H54 (cell line): ENCODE measurements at regions not wholly inside any gene's neighbourhood (a gene's known extent, or its start where the extent isn't known, plus 50 kb on each side); places are given as distances from the start of the nearest gene placed in this dataset.
A peak's percentile ranks its signal among the peaks of the same experiment; 100 is the strongest.

Source experiments
- DNase-seq: peaks from one replicate; pipeline ENCODE4 v3.0.0; 2011; ENCODE audit warnings: low spot score, mixed read lengths; ENCODE audit not compliant: insufficient read length
- FAIRE-seq: peaks from 3 replicates; lab custom pipeline; 2011; peaks lifted over from hg19 to GRCh38; lab: Jason Lieb, UNC
- POLR2A ChIP-seq: IDR thresholded peaks from 2 replicates; pipeline ENCODE4 v1.6.1; 2011; ENCODE audit warnings: low read depth, mild to moderate bottlenecking, low read length

- TF ChIP-seq POLR2A = no peak
- DNase-seq = no peak
- FAIRE-seq = no peak
Observed at GRCh38 chr13:106736941-106737340, 169.0 kb upstream of the ARGLU1 start.

- DNase-seq (no peak), FAIRE-seq (no peak)
- no peak for TF ChIP-seq POLR2A
Observed at GRCh38 chr13:106734198-106734597, 166.3 kb upstream of the ARGLU1 start.

GRCh38 chr13:106723036-106723435 lies 155.1 kb upstream of the ARGLU1 start:
- DNase-seq (no peak), FAIRE-seq (no peak)
- TF ChIP-seq POLR2A = no peak

GRCh38 chr13:106722620-106723019 lies 154.7 kb upstream of the ARGLU1 start:
- no peak for TF ChIP-seq POLR2A
- peak; percentile 15 for FAIRE-seq

GRCh38 chr13:106721599-106721998 lies 153.7 kb upstream of the ARGLU1 start:
- no peak for TF ChIP-seq POLR2A
- no peak for DNase-seq
- FAIRE-seq = no peak

More at GRCh38 chr13:106722620-106723019, 154.7 kb upstream of the ARGLU1 start:
- no peak for DNase-seq

- FAIRE-seq (no peak), DNase-seq (no peak)
- no peak for TF ChIP-seq POLR2A
Observed at GRCh38 chr13:106714271-106714982, 146.5 kb upstream of the ARGLU1 start.

GRCh38 chr13:106712381-106712780 lies 144.4 kb upstream of the ARGLU1 start:
- TF ChIP-seq POLR2A = no peak
- FAIRE-seq = no peak

GRCh38 chr13:106710266-106710665 lies 142.3 kb upstream of the ARGLU1 start:
- TF ChIP-seq POLR2A = no peak
- no peak for FAIRE-seq
- no peak for DNase-seq

More at GRCh38 chr13:106712381-106712780, 144.4 kb upstream of the ARGLU1 start:
- DNase-seq = no peak

GRCh38 chr13:106709522-106709921 lies 141.6 kb upstream of the ARGLU1 start:
- no peak for TF ChIP-seq POLR2A
- no peak for FAIRE-seq
- DNase-seq = no peak

- no peak for TF ChIP-seq POLR2A
- FAIRE-seq (no peak), DNase-seq (no peak)
Observed at GRCh38 chr13:106702505-106702904, 134.6 kb upstream of the ARGLU1 start.

GRCh38 chr13:106701771-106702341 lies 133.9 kb upstream of the ARGLU1 start:
- no peak for FAIRE-seq
- DNase-seq = no peak
- no peak for TF ChIP-seq POLR2A

- DNase-seq = no peak
- no peak for FAIRE-seq
- no peak for TF ChIP-seq POLR2A
Observed at GRCh38 chr13:106700439-106700838, 132.5 kb upstream of the ARGLU1 start.

- TF ChIP-seq POLR2A = no peak
- DNase-seq (no peak), FAIRE-seq (no peak)
Observed at GRCh38 chr13:106700007-106700406, 132.1 kb upstream of the ARGLU1 start.

GRCh38 chr13:106699311-106699710 lies 131.4 kb upstream of the ARGLU1 start:
- FAIRE-seq (no peak), DNase-seq (no peak)
- no peak for TF ChIP-seq POLR2A

GRCh38 chr13:106696719-106697118 lies 128.8 kb upstream of the ARGLU1 start:
- no peak for FAIRE-seq
- TF ChIP-seq POLR2A = no peak

GRCh38 chr13:106696140-106696539 lies 128.2 kb upstream of the ARGLU1 start:
- DNase-seq = no peak
- FAIRE-seq = no peak

More at GRCh38 chr13:106696719-106697118, 128.8 kb upstream of the ARGLU1 start:
- no peak for DNase-seq

More at GRCh38 chr13:106696140-106696539, 128.2 kb upstream of the ARGLU1 start:
- TF ChIP-seq POLR2A = no peak
